Activated CD4-positive, alpha-beta T cell treated with anti-CD3 and anti-CD28 coated beads, Interleukin-2, amount 50 U/mL, for 1 hour (primary cell): ENCODE measurements at regions not wholly inside any gene's neighbourhood (a gene's known extent, or its start where the extent isn't known, plus 50 kb on each side); places are given as distances from the start of the nearest gene placed in this dataset.
"Not testable (repeated sequence)": the region's sequence is repeated elsewhere in the genome, so short reads cannot be mapped to it uniquely, and the experiment has no call there.

ENCODE experiments used
- DNase-seq: peaks from one replicate; pipeline ENCODE4 v3.0.0-alpha.2; 2020

DNA sequence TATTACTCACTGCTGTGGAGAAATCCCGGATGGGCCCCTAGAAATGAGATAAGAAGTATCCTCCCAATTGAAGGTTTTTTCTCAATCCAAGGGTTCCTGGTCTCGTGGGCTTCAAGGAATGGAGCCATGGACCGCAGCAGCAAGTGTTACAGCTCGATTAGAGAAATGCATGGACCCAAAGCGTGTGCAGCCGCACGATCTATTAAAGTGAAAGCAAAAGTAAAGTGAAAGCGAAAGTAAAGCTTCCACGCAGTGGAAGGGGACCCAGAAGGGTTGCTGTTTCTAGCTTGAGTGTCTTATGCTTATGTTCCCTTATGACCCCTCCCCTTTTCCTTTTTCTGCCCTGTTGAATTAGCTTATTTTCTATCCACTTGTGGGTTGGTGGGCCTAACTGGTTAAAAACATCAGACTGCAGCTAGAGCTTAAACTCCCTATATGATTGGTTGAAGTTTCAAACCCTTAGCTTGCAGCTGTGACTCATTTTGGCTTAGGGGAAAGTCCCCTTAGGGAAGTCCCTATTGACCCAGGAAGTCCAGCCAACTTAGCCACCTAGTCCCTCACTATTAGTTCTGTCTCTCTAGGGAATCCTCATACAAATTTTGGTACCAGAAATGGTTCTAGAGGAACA, 1111.8 kb downstream of the TAF11L14 start:
- peak; percentile 16 for DNase-seq

DNA sequence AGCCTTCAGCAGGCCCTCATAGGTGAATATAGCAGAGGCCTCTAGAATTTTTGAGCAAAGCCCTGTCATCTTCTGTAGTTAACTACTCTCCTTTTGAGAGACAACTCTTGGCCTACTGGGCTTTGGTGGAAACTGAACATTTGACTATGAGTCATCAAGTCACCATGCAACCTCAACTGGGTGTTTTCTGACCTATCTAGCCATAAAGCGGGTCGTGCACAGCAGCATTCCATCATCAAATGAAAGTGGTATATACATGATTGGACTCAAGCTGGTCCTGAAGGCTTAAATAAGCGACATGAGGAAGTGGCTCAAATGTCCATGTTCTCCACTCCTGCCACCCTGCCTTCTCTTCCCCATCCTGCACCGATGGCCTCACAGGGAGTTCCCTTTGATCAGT, 1115.5 kb downstream of the TAF11L14 start:
- no peak for DNase-seq

DNA sequence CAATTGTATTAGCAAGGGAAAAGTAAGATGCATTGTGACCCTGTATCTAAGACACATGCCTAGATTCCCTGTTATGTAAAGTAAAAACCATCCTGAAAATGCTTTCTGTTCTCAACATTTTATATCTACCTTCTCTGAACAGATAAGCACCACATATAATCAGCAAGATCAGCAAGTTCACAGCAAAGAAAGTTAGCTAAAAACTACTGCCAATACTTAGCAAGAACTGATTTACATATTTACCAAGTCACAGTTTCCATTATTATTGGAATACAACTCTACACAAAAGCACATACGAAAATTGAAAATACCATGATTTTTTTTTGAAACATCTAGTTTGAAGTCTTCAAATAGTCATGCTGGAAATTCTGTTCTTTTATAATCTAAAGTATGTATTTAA, 1118.1 kb downstream of the TAF11L14 start:
- DNase-seq, result no peak

DNA sequence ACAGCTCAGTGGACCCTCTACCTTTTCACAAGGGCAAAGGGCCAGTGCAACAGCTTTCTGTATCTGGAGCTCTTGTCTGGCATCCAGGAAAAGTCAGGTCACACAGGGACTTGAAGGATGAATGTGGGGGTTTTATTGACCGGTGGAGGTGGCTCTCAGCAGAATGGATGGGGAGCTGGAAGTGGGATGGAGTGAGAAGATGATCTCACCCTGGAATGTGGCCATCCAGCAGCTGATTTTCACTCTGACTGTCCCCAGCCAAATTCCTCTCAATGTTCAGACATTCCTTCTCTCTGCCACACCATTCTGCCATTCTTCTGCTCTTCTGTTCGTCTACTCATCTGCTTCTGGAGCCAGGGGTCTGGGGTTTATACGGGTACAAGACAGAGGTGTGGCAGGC, 1119.9 kb downstream of the TAF11L14 start:
- DNase-seq, result no peak

DNA sequence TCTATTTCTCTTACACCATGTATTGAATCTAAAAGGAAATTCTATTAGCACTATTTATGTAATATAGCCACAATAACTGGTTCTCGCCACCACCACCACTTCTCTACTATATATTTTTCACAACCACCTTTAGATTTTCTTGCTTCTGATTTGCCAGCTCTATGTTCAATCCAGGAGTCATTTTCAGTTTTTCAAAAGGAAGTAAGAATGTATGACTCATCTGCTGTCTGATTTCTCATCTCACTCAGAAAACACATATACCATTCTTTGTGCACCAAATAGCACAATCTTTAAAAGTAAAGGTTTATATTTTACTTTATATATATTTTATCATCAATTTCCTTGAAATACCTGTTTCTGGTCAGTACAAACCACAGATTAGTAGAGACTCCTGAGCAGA, 1127.5 kb downstream of the TAF11L14 start:
- no peak for DNase-seq

DNA sequence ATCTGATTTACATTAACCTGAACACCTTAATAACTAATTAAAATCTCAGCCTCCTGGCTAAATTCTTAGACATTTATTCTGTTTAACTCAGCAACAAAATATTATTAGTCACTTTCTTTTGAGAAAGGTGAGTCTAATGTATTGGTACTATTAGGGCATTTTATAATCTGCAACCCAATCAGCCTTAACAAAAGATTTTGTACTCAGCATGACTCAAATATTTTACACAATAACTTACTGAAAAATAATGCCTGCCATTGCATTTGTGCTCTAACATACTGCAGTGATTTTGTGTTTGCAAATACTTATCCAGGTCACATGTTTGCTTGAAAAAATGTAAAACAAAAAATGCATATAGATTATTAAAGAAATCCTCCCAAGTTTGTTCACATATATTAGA, 1129.9 kb downstream of the TAF11L14 start:
- no peak for DNase-seq

DNA sequence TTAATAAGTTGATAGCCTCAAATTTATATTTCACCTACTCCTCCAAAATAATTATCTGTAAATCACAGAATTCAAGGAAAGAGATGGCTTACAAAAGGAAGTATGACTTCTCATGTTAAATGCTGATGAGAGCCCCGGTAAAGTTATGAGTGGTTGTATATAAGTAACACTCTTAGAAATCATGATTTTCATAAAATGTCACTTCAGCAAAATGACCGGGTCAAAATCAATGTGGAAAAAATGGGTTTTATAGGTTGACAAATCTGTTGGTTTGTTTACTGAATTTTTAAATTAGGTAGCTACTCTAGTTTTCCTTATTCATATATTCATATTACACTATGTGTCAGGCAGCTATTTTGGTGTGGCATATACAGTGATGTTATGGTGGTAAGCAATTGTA, 1131.0 kb downstream of the TAF11L14 start:
- no peak for DNase-seq

DNA sequence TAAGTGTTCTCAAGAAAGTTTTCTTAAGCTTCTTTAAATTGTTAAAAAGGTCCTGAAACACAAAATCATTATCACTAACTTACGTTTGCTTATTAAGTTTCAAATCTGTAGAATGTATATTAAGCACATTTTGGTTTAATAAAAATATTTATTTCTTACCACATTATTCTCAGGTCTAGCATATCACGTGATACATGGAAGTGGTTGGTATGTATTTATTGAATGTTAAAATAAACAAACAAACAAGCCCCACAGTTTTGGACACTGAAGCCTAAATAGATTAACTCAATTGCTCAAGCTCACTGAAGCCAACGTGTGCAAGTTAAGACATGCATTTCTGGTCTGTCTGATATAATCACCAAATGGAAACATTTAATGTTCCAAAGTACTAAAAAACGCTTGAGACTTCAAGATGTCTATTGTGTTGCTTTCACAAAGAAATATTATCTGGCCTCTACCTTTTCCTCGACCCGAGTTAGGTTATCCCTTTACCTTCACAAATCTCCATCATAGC, 1136.9 kb downstream of the TAF11L14 start:
- no peak for DNase-seq

DNA sequence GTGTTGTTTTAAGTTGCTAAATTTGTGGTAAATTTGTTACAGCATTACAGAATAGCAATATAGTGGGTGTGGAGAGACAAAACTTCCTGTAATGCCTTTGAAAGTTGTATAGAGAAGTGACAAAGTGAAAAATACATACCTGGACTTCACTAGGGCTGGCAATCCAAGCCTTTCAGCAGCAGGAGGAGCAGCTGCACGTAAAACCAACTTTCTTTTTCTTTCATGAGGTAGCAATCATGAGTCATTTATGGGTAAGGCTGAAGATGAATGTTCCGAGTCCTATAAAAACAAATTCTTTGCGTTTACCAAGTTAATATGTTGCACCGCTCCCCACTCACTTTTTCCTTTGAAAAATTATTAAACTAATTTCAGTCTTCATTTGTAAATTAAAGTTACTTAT, 1138.2 kb downstream of the TAF11L14 start:
- no peak for DNase-seq

DNA sequence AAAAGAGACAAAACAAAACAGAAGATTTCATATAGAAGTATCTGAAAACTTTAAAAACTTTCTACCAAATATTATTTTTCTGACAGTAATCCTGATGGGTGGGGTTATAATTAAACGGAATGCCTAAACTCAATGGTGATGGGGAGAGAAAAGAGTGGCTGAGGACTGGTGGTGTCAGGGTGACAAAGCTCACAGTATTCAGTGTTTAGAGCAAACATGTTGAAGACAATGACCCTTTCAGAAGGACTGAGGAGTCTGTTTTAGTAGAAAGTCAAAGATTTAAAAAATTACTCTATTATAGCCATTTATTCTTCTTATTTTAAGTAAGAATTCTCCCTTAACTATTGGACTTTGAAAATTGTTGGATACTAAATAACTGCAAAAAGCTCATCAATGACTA, 1144.0 kb downstream of the TAF11L14 start:
- DNase-seq, result no peak

DNA sequence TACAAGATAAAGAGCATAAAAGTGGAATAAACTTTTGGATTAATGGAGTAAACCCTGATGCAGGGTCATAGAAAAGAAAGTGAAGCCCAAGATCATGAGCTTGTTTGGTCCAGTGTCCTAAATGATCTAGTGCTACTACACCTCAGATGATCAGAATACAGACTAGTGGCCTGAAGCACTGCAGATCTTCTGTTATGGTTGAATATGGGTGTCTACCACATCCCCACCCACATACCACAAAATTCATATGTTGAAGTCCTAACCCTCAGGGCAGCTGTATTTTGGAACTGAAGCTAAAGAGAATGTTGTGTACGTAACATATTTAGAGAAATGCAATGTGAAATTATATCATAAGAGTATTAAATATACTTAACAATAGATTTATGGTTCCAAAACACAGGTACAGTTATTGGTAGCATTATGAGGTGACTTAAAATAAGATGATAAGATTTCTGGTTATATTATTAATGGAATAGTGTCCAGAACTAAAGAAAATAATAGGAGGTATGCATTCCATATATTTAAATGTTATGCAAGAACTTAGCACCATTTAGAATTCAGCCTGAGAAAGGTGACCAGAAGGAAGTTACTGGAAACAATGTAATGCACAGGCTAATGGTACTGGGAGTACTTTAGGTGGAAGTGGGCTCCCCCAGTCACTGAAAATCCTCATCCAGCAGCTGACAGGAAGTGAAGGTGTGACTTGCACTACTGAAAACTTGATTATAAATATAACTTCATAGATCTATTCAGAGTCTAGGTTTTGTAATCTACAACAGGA, 1155.1 kb downstream of the TAF11L14 start:
- DNase-seq, result no peak

DNA sequence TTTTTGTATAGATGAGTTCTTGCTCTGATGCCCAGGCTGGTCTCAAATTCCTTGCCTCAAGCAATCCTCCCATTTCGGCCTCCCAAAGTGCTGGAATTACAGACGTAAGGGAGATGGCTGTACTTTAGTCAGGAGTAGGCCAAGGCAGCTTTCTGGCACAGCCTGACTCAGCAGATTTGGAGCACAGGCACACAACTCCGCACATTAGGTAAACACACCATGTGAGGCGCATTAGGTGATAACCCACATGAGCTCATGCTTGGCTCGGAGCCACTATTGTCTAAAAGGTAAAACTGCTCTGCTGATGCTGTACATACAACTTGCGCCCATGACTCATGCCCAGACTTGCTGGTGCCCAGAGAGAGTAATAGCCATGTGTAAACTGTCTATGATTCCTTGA, 1157.9 kb downstream of the TAF11L14 start:
- DNase-seq, result no peak

DNA sequence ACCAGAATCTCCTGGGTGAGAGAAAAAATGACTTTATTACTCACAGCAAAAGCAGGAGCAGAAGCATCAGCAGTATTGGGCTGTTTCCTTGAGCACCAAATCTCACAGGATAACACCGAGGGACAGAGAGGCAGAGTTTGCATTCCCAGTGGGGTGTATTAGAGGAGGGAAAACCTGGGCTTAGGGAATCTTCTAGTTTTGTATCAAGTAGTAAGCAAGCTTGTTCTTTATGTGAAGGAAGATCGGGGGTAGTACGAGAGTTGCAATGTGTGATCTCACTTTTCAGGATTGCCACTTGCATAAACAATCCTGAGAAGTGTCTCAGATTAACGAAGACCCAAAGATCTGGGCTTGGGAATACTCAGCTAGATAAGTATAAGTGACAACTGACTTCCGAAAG, 1163.0 kb downstream of the TAF11L14 start:
- no peak for DNase-seq

DNA sequence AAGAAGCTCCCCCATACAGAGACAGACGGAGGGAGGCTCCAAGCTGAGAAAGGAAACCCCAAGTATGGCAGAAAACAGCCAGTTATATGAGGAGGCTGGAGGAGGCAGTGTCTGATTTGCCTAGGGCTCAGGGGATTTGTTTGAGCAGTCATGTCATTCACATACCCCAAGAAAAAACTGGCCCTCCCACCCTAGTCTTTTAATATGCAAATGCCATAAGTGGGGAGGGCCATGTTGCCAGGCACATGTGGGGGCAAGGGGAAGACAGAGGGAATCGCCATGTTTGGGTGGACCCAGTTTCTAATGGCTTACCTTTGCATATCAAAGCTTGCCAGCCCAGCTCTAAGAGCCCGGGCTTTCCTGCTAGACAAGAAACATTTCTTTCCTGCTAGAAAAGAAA, 1163.8 kb downstream of the TAF11L14 start:
- no peak for DNase-seq

DNA sequence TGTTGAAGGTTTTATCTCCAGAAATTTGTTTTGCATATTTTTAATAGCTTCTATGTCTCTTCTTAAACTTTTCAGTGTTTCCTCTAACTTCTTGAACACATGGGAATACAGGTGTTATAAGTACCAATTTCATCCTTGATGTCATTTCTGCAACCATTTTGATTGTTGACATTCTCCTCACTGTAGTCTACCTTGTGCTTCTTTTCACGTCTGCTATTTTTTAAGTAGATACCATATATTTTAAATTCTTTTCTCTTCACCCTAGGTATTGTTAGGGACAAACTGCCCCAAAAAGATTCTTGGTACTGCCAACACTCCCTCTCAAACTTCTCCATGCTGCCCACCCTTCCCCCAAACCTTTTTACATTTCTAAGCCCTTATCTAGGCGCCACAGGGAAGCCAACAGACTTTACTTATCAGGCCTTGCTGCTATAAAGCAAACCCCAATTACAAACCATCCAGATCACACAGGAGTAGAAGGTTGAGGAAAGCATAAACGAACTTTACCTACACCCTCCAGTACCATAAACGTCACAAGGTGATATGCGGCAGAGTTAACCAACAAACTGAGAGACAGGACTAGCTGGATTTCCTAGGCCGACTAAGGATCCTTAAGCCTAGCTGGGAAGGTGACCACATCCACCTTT, 1165.3 kb downstream of the TAF11L14 start:
- DNase-seq, result no peak

DNA sequence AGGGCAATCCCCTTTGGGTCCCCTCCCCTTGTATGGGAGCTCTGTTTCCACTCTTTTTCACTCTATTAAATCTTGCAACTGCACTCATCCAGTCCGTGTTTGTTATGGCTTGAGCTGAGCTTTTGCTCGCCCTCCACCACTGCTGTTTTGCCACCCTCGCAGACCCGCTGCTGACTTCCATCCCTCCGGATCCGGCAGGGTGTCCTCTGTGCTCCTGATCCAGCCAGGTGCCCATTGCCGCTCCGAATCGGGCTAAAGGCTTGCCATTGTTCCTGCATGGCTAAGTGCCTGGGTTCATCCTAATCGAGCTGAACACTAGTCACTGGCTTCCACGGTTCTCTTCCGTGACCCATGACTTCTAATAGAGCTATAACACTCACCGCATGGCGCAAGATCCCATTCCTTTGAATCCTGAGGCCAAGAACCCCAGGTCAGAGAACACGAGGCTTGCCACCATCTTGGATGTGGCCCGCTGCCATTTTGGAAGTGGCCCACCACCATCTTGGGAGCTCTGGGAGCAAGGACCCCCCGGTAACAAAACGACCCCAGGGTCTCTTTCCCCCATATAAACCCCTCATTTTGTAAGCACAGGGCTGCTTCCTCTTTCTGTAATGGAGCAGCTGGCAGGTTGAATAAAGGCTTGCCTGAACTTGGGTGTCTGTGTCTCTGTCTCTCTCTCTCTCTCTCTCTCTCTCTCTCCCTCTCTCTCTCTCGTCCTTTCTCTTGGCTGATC, 1166.2 kb downstream of the TAF11L14 start:
- DNase-seq, result no peak

DNA sequence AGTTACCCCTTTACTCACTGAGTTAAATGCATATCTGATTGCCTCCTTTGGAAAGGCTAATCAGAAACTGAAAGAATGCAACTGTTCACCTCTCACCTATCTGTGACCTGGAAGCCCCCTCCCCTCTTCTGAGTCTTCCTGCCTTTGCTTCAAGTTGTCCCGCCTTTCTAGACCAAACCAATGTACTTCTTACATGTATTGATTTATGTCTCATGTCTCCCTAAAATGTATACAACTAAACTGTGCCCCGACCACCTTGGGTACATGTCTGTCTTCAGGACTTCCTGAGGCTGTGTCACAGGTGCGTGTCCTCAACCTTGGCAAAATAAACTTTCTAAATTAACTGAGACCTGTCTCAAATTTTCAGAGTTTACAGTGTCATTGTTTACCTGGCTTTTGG, 1167.2 kb downstream of the TAF11L14 start:
- not testable (repeated sequence) for DNase-seq

DNA sequence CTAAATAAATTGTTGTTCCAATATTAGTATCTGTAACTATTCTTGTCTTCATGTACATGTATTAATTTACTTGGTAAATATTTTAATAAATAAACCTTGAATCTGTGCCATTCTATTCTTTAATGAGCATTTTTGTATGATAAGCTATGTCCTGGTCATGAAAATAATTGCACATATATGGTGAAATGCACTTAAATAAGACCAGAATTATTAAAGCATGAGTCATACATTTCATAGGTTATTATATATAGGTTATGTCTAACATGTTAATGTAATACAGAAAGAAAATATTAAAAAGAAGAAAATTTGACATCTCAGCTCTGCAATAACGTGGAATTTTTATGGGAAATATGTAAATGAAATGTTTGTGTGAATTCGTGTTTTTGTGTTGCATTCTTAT, 1168.1 kb downstream of the TAF11L14 start:
- no peak for DNase-seq

DNA sequence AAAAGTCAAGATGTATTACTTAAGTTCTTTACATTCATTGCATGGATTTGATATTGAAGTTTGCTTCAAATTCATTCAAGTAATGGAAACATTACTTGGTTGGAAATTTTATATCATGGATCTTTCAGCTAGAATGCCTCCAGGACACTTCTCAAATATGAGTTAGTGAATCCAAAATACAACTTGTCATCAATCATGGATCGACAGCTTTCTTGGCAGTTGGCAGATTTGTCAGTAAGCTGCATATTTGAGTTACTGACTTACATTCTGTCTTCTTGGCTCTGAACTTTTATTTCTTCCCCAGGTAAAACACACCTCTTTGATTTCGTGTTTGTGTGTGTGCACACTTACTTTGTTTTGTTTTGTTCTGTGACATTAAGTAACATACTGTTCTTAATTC, 1171.1 kb downstream of the TAF11L14 start:
- no peak for DNase-seq

DNA sequence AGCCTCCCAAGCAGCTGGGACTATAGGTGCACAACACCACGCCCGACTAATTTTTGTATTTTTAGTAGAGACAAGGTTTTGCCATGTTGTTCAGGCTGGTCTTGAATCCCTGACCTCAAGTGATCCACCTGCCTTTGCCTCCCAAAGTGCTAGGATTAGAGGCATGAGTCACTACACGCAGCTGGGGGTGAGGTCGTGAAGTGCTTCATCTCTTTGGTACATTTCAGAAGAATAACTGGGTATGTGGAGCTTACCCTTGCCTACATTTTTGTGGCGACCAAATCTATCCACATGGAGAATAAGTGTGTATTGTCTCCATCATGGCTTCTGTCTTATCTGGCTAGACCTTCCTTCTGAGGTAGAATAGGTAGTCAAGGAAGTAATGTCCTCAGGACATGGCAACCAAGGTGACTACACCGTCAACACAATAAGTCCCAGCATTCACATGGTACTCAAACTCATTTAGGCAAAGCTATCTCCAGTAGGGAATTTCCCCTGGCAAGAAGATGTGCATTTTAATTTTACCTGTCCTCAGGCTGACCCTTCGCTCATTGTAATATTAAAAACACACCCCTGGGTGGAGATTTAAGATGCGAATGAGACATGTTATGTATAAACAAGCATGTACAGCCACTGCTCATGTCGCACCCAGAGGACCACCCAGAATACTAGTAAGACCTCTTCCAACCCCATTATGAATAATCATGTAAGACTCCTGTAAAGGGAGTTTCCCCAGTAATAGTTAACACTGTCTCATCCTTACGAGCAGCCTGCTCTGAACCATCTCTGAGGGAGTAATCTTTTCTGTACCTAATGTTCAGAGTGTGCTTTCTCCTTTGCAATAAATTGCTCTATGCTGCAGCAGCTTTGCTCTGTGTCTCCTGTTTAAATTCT, 1173.2 kb downstream of the TAF11L14 start:
- no peak for DNase-seq

DNA sequence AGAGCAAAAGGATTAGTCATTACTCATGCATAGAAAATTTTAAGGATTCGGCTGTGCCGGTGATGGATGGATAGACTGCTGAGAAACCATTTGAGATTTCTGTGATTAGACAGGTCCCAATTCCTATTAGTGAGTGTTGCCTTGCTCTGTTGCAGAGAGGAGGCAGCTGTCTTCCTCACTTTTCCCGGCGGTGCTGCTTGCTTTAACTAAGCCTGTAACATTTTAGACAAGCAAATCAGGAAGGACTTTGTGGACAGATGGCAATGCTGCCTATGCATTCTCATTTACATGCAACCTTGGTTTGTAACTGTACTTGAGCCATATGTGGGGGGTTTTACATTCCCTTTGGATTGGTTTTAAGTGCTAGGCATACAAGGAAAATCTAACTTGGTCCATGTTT, 1176.3 kb downstream of the CDH18 start:
- no peak for DNase-seq

DNA sequence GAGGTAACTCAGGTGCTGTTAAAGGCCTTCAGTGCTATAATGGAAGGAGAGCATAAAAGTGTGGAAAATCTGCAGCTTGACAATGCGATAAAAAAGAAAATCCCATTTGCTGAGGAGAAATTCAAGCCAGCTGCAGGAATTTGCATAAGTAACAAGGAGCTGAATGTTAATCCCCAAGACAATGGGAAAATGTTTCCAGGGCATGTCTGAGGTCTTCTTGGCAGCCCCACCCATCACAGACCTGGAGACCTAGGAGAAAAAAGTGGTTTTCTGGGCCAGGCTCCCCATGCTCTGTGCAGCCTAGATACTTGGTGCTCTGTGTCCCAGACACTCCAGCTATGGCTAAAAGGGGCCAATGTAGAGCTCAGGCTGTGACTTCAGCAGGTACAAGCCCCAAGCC, 1159.6 kb downstream of the CDH18 start:
- DNase-seq, result no peak
